IPS-18c (cell line): ENCODE measurements at regions not wholly inside any gene's neighbourhood (a gene's known extent, or its start where the extent isn't known, plus 50 kb on each side); places are given as distances from the start of the nearest gene placed in this dataset.

Experiments used
- H3K4me3 ChIP-seq: 2 replicates; pipeline ENCODE4 v1.7.0; 2013; ENCODE audit warnings: low read depth, mild to moderate bottlenecking, low read length, moderate library complexity; ENCODE audit not compliant: insufficient read depth
- H3K9me3 ChIP-seq: one replicate; pipeline ENCODE4 v1.6.1; 2013; ENCODE audit warnings: mild to moderate bottlenecking, low read length, moderate library complexity; ENCODE audit not compliant: control insufficient read depth, insufficient read depth

- no peak overlapping the region for H3K4me3 ChIP-seq
Observed at GRCh38 chr1:164261691-164262240, 297.2 kb upstream of the PBX1 start.

GRCh38 chr1:164263540-164263939 lies 295.4 kb upstream of the PBX1 start:
- no peaks in the 10 kb centered on the region for H3K9me3 ChIP-seq
- no peak overlapping the region for H3K4me3 ChIP-seq

More at GRCh38 chr1:164261691-164262240, 297.2 kb upstream of the PBX1 start:
- H3K9me3 ChIP-seq = no peaks in the 10 kb centered on the region

GRCh38 chr1:164265232-164265631 lies 293.8 kb upstream of the PBX1 start:
- no peak overlapping the region for H3K4me3 ChIP-seq
- H3K9me3 ChIP-seq = no peaks in the 10 kb centered on the region

GRCh38 chr1:164272156-164272555 lies 286.8 kb upstream of the PBX1 start:
- Histone ChIP-seq H3K9me3 (no peaks in the 10 kb centered on the region), H3K4me3 (no peak overlapping the region)

DNA sequence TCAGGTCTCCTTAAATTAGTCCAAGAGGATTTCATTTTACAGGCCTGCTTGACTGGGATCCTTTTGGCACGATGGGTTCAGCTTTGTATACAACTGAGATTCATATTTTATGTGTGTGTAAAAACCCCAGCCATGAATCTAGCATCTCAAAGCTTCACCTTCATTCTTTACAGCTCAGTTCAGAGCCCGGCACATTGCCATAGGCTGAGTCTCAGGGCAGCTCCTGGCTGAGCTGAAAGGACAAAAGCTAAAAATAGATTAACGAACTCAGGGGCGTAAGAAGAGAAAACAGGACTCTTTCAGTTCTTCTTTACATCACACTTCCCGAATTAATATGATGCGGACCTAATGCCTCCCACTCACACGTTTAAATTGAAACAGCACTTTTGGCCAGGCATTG lies 262.8 kb upstream of the PBX1 start:
- no peaks in the 10 kb centered on the region for H3K9me3 ChIP-seq
- no peak overlapping the region for H3K4me3 ChIP-seq

GRCh38 chr1:164308101-164308500 lies 250.9 kb upstream of the PBX1 start:
- H3K4me3 ChIP-seq = no peak overlapping the region

DNA sequence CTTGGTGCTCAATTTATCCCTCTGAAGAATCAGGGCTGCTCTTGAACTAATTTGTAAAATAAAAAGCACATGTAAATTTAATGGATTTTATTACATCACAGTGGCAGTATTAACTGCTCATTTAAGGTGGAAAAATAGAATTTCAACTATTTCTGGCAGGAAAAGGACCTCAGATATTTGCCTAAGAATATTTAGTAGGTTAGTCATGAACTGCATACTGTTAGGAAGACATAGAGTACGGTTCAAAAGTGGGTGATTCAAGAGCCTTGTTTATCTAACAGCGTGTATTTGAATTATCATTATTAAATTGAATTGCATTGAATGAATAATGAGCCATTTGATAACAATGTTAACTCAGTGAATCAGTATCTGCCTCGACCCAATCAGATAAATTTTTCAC lies 248.8 kb upstream of the PBX1 start:
- H3K9me3 ChIP-seq = no peaks in the 10 kb centered on the region

More at GRCh38 chr1:164308101-164308500, 250.9 kb upstream of the PBX1 start:
- H3K9me3 ChIP-seq = no peaks in the 10 kb centered on the region

DNA sequence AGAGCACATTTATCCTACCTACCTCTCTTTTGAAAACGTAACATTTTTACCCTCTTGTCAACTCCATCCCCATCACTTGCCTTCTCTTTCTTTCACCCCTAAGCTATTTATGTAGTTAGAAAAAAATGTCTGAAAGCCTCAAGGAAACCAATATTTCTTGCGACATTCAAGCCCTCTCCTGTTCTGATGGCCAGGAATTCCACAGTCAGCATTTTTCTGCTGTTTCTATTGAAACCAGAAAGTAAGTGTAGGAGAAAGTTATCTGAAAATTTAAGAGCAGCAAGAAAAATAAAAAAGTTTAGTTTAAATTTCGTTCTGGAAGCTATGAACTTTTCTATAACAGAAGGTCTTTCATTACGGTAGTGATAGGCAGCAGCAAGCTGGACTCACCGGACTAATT lies 247.6 kb upstream of the PBX1 start:
- no peaks in the 10 kb centered on the region for H3K9me3 ChIP-seq
- no peak overlapping the region for H3K4me3 ChIP-seq

More for the DNA sequence above, 248.8 kb upstream of the PBX1 start:
- no peak overlapping the region for H3K4me3 ChIP-seq

GRCh38 chr1:164320790-164321731 lies 237.9 kb upstream of the PBX1 start:
- H3K4me3 ChIP-seq = peak overlapping the region; percentile 45
- H3K9me3 ChIP-seq = no peaks in the 10 kb centered on the region

DNA sequence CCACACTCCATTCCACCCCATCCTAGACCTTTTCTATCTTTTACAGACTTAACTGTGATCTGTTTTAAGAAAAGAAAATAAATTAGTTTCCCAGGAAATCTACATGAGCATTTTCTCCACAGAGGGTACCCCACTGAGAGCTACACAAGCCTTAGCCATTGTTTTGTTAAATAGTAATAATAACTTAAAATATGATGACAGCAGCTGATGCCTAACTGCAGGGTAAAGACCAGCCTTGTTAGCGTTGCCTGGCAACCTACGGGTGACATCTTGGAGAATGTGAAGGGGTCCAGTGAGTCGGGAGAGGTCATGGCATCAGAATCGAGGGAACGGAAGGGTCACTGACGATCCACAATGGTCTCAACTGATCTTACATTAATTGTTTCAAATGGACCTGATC lies 233.2 kb upstream of the PBX1 start:
- no peak overlapping the region for H3K4me3 ChIP-seq
- H3K9me3 ChIP-seq = no peaks in the 10 kb centered on the region

- H3K4me3 ChIP-seq = no peak overlapping the region
- H3K9me3 ChIP-seq = no peaks in the 10 kb centered on the region
Observed at GRCh38 chr1:164333387-164333786, 225.6 kb upstream of the PBX1 start.

GRCh38 chr1:164337394-164337793 lies 221.6 kb upstream of the PBX1 start:
- Histone ChIP-seq H3K4me3 (no peak overlapping the region), H3K9me3 (peaks cover 2% of the 10 kb centered on the region)

- no peak overlapping the region for H3K4me3 ChIP-seq
- peaks cover 2% of the 10 kb centered on the region for H3K9me3 ChIP-seq
Observed at GRCh38 chr1:164337885-164338284, 221.1 kb upstream of the PBX1 start.

DNA sequence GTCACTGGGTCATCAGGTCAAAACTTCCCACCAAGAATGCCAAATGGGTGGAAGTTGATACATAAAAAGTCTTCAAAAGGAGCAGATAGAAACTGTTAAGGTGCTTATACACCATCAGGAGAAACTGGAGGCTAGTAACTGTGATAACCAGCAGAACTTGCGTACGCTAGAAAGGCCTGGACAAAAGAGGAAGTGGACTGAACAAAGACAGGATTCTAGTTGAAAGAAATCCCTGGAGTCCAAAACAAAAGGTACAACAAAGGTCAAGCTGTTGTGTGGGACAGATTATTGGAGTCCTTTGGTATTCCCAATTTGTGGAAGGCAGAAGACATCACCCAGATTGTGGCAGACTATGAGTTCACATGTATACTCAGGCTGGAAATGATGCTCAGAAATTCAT lies 215.8 kb upstream of the PBX1 start:
- H3K9me3 ChIP-seq = peaks cover 2% of the 10 kb centered on the region
- no peak overlapping the region for H3K4me3 ChIP-seq

GRCh38 chr1:164347980-164348379 lies 211.0 kb upstream of the PBX1 start:
- no peak overlapping the region for H3K4me3 ChIP-seq
- H3K9me3 ChIP-seq = no peaks in the 10 kb centered on the region

DNA sequence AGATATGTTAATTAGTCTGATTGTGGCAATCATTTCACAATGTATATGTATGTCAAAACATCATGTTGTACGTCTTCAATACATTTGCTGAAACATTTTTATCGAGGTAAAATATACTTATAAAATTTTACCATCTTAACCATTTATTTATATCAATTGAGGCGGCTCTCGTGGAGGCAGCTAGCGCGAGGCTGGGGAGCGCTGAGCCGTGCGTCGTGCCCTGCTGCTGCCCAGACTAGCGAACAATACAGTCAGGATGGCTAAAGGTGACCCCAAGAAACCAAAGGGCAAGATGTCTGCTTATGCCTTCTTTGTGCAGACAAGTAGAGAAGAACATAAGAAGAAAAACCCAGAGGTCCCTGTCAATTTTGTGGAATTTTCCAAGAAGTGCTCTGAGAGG lies 202.5 kb upstream of the PBX1 start:
- Histone ChIP-seq H3K4me3 (no peak overlapping the region), H3K9me3 (no peaks in the 10 kb centered on the region)

DNA sequence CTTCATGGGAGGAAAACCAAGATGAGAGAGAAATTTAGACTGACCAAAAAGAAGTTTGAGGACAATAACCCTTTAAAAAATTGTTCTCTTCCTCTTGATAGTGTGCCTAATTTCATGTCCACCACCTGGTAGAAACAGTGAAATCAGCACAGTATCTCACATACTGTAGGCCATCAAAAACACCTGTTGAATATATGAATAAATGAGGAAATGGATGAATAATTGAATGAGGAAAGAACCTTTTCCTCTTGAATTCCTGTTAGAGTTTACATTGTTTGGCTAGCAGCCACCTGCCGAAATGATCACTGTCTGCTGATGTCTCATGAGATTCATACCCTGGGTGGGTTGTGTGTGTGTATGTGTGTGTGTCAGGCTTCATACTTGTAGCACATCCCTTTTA lies 198.7 kb upstream of the PBX1 start:
- Histone ChIP-seq H3K4me3 (no peak overlapping the region), H3K9me3 (no peaks in the 10 kb centered on the region)

DNA sequence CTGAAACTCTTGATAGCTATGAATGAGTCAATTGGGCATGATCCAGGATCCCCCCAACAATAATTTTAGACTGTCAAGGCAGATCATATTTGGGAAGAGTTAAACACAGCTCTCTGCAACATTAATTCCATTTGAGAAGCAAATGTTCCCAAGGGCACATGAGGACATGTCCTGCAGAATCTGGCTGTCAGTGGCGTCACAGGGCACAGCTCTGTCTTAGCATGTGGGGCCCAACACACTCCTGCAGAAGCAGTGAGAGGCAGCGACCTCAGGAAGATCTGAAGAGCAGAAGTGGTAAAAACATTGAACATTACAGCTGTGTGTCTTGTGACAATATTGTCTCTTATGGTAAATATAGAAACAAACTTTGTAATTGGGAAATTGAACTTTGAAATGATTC lies 197.1 kb upstream of the PBX1 start:
- peaks cover 2% of the 10 kb centered on the region for H3K9me3 ChIP-seq
- no peak overlapping the region for H3K4me3 ChIP-seq
